ENCODE measurements at regions not wholly inside any gene's neighbourhood (a gene's known extent, or its start where the extent isn't known, plus 50 kb on each side); places are given as distances from the start of the nearest gene placed in this dataset.

- Histone ChIP-seq H3K4me3 (no peak overlapping the region), H3K27me3 (no peaks in the 10 kb centered on the region), H3K27ac (no peak overlapping the region), H3K4me1 (no peaks in the 10 kb centered on the region), H3K9me3 (no peaks in the 10 kb centered on the region), H3K36me3 (no peaks in the 10 kb centered on the region)
- intact Hi-C loops (cut with DNase I; ENCODE audit: low total_unique reads) (no loop called here), in situ Hi-C loops (cut with MboI; ENCODE audit: low sequenced_read_pairs in 4 of 4) (no loop called here)
- TF ChIP-seq POLR2A (IDR thresholded peaks at IDR 0.05) (no peak), CTCF (IDR thresholded peaks at IDR 0.05 in 4 of 5, conservative IDR thresholded peaks at IDR 0.05 in 1 of 5) (no peak)
- ATAC-seq (no peak), DNase-seq (no peak)
Observed at GRCh38 chr5:124849774-124850173, 103.3 kb upstream of the ZNF608 start.

GRCh38 chr5:124856726-124857125 is 110.3 kb upstream of the ZNF608 start:
- ATAC-seq (no peak), DNase-seq (no peak)
- no peak overlapping the region for H3K4me3 ChIP-seq
- in situ Hi-C loops (cut with MboI; ENCODE audit: low sequenced_read_pairs in 4 of 4) = no loop called here
- H3K4me1 ChIP-seq = peaks cover 0 to 5% of the 10 kb centered on the region in 2 donors
- H3K9me3 ChIP-seq = no peaks in the 10 kb centered on the region
- H3K36me3 ChIP-seq = no peaks in the 10 kb centered on the region
- TF ChIP-seq CTCF (IDR thresholded peaks at IDR 0.05 in 4 of 5, conservative IDR thresholded peaks at IDR 0.05 in 1 of 5) (no peak), POLR2A (IDR thresholded peaks at IDR 0.05) (no peak)
- H3K27ac ChIP-seq = no peak overlapping the region
- intact Hi-C loops (cut with DNase I; ENCODE audit: low total_unique reads) = no loop called here
- H3K27me3 ChIP-seq = no peaks in the 10 kb centered on the region

- peak overlapping the region in 3 of 4 donors; percentile 28 to 65 (median 41) for H3K27ac ChIP-seq
Observed at GRCh38 chr5:124858612-124859011, 112.2 kb upstream of the ZNF608 start.

GRCh38 chr5:124859027-124859426 is 112.6 kb upstream of the ZNF608 start:
- in situ Hi-C loops (cut with MboI; ENCODE audit: low sequenced_read_pairs in 4 of 4) (no loop called here), intact Hi-C loops (cut with DNase I; ENCODE audit: low total_unique reads) (no loop called here)
- DNase-seq = peak; percentile 6 to 37
- peak overlapping the region in 3 of 4 donors; percentile 28 to 65 (median 41) for H3K27ac ChIP-seq
- no peaks in the 10 kb centered on the region for H3K36me3 ChIP-seq
- H3K4me3 ChIP-seq = peak overlapping the region in 1 of 4 donors; percentile 1
- no peaks in the 10 kb centered on the region for H3K27me3 ChIP-seq
- TF ChIP-seq CTCF (IDR thresholded peaks at IDR 0.05 in 4 of 5, conservative IDR thresholded peaks at IDR 0.05 in 1 of 5) (no peak), POLR2A (IDR thresholded peaks at IDR 0.05) (no peak)
- no peaks in the 10 kb centered on the region for H3K9me3 ChIP-seq
- ATAC-seq = peak; percentile 37 to 76
- peaks cover 0 to 5% of the 10 kb centered on the region in 2 donors for H3K4me1 ChIP-seq

More at GRCh38 chr5:124858612-124859011, 112.2 kb upstream of the ZNF608 start:
- peak overlapping the region in 1 of 4 donors; percentile 1 for H3K4me3 ChIP-seq
- H3K27me3 ChIP-seq = no peaks in the 10 kb centered on the region
- ATAC-seq = peak; percentile 76 to 86
- in situ Hi-C loops (cut with MboI; ENCODE audit: low sequenced_read_pairs in 4 of 4) = no loop called here
- intact Hi-C loops (cut with DNase I; ENCODE audit: low total_unique reads) = no loop called here
- H3K4me1 ChIP-seq = peaks cover 0 to 5% of the 10 kb centered on the region in 2 donors
- H3K36me3 ChIP-seq = no peaks in the 10 kb centered on the region
- no peak for TF ChIP-seq POLR2A (IDR thresholded peaks at IDR 0.05)
- TF ChIP-seq CTCF (IDR thresholded peaks at IDR 0.05 in 4 of 5, conservative IDR thresholded peaks at IDR 0.05 in 1 of 5) = no peak
- DNase-seq = no peak
- no peaks in the 10 kb centered on the region for H3K9me3 ChIP-seq

Data from gastrocnemius medialis (tissue), 4 donors.